HG03060 (cell line): ENCODE measurements at regions not wholly inside any gene's neighbourhood (a gene's known extent, or its start where the extent isn't known, plus 50 kb on each side); places are given as distances from the start of the nearest gene placed in this dataset.

Experiments used
- ATAC-seq: cut with Tn5 transposase; IDR thresholded peaks from one replicate; pipeline ENCODE4 v1.9.1; 2021; ENCODE audit warnings: low read depth, moderate number of reproducible peaks; ENCODE audit not compliant: unreplicated experiment

GRCh38 chr2:217193431-217194340 is 333.8 kb upstream of the TNP1 start:
- ATAC-seq, result no peak

DNA sequence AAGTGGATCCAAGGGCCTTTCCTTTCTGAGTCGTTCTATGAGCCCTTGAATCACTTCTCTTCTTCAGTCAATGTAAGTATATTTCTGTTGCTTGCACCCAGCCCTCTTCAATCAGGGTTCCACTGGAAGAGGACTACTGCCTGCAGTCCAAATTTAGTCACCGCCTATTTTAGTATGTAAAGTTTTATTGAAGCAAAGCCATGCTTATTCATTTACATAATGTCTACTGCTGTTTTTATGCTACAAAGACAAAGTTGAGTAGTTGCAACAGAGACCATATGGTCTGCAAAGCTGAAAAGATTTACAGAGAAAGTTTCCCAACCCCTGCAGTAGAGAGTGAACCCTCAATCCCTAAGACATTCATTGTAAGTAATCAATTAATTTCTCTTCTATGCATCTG is 332.5 kb upstream of the TNP1 start:
- ATAC-seq, result no peak

DNA sequence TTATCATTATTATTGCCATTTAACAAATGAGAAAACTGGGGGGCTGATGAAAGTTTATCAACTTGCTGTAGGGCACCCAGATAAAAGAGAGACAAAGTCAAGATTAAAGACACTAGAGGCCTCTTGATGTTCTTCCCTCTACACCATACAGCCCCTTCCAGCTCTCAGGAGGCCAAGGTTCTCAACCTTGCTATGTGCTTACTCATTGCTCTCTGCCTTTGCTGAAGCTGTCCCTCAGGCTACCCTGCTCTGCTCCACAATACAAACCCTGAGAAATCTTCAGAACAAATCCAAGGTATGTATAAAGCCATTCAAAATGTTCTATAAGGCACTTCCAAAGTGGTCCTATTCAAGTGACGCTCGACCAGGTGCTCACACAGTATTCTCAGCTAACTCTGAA is 329.9 kb upstream of the TNP1 start:
- no peak for ATAC-seq

DNA sequence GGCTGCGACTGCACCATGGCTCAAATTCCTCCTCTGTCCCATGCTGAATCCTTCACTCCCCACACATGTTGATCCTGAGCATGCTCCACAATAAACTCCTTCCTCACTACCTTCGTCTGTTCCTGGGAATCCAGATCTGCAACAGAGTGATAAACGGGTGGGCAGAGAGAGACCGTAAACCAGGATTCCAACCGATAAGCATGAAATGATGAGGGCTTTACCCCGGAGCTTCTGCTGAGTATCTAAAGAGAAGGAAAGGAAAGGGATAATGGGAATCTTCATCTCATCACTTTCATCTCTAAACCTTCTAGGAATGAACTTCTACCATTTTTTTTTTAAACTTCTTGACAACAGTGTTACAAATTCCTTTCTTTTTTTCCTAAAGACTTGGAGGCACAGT is 329.3 kb upstream of the TNP1 start:
- ATAC-seq, result no peak

DNA sequence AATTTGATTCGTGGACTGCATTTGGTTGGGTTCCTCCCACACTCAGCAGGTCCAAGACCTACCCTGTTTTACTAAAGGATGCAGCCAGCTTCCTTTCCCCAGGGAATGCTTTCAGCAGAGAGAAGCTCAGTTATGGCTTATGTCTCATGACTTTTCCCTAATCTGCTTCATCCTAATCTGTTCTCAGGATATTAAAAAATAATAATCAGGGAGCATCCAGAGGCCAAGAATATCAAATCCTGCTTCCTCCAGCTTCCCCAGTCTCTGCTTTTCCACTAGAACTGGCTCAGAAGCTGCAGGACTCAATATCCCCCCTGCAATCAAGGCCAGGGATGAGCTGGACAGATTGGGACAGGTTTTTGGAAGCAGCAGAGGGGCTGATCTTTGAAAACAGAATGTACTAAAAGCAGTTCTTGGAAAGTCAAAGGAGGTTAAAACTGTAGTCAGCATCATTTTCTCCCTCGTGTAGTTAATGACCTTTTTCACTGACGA is 326.9 kb upstream of the TNP1 start:
- ATAC-seq, result no peak

- no peak for ATAC-seq
Observed at GRCh38 chr2:217186152-217186551, 326.3 kb upstream of the TNP1 start.

DNA sequence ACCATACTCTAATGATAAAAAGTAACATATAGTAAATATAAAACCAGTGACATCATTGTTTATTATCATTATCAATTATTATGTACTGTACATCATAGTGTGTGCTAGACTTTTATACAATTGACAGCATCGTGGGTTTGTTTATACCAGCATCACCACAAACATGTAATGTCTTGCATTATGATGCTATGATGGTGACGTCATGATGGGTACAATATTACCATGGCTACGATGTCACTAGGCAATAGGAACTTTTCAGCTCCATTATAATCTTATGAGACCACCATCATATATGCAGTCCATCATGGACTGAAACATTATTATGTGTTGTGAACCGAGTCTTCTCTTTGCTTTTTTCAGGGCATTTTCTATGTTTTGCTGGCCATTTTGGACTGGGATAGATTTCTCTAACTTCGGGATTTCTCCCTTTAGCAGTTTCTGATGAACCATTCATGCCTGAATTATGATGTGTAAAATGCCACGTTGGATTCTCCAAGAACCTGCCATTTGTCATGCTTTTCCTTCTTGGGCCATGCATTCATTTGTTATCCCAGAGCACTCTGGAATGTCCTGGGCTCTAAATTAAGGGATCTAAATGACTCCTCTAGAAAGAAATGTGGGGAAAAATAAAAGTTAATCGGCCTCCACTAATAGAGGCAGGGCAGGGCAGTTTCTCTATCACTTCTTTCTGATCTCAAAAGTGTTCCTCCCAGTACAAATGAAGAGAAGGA is 325.6 kb upstream of the TNP1 start:
- no peak for ATAC-seq

DNA sequence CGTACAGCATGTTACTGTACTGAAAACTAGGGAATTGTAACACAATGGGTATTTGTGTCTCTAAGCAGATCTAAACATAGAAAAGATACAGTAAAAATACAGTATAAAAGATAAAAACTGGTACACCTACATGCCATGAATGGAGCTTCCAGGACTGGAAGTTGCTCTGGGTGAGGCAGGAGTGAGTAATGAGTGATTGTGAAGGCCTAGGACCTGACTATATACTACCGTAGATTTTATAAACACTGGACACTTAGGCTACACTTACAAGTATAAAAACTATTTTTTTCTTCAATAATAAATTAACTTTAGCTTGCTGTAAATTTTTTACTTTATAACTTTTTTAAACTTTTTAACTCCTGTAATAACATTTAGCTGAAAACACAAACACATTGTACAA is 324.4 kb upstream of the TNP1 start:
- no peak for ATAC-seq

- no peak for ATAC-seq
Observed at GRCh38 chr2:217183471-217183870, 323.6 kb upstream of the TNP1 start.

GRCh38 chr2:217182926-217183325 is 323.1 kb upstream of the TNP1 start:
- no peak for ATAC-seq

DNA sequence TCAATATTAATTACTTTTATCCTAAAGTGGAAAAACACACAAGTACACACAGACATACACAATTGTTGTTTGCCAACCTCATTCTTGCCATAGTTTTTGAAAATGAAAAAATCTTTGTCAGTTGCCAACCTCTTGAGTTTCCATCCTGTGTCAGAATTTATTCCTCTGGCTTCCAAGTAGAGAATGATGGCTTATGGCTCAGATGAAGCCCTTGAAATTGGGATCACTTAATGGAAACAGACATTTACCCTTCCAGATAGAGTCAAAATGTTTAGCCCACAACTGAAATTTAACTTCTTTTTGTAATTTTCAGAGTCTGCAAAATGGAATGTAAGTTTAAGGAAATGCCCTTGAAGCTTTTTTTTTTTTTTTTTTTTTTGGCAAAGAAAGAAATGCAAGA is 321.6 kb upstream of the TNP1 start:
- no peak for ATAC-seq

GRCh38 chr2:217179854-217180253 is 320.0 kb upstream of the TNP1 start:
- no peak for ATAC-seq

GRCh38 chr2:217178341-217178740 is 318.5 kb upstream of the TNP1 start:
- no peak for ATAC-seq

DNA sequence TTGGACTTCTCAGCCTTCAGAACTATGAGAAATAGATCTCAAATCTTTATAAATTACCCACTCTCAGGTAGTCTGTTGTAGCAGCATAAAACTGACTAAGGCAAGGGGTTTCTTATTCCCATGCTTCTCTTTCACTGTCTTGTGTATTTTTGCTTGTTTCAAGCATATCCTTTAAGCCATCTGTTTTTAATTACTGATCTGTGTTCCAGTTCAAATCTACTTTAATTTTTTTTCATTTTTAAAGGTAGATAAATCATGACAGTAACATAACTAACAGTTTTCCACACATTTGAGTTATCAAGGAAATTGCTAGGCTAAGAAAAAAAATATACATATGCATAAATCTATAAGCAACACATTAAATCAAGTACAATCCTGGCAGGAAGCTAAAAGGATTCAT is 317.9 kb upstream of the TNP1 start:
- ATAC-seq, result no peak

DNA sequence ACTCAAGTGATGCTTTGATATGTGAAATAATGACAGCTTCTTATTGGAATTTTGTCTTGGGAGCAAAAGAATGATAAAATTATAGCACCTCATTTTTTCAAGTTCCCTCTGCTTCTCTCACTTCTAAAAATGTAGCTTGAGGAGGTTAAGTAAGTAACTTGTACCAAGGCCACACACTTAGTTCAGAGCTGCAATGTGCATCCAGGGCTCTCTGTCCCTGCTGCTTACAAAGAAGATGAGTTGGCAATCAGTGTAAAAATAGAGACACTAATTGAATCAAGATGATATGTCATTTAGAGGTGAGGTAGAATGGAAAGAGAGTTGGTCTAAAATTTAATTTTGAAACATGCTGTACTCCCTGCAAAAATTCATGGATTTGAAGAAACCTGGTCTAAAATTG is 312.0 kb upstream of the TNP1 start:
- no peak for ATAC-seq

GRCh38 chr2:217168496-217168895 is 308.6 kb upstream of the TNP1 start:
- no peak for ATAC-seq

DNA sequence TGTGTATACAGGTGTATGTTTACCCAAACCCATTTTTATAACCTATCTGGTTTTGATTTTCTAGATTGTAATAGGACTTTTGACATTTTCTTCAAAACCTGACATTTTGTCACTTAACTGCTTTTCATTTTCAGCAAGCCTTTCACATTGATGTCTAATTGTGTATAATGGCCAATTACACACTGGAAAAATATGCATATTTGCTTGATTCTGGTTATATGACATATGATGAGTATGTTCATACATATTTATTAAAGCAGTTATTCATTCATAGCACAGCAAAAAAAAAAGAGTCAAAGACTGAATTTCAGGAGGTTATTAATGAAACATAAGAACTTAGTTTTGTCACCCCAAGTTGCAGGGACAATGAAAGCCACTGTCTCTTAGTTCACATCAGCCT is 307.7 kb upstream of the TNP1 start:
- ATAC-seq, result no peak

- no peak for ATAC-seq
Observed at GRCh38 chr2:217166241-217166850, 306.5 kb upstream of the TNP1 start.

DNA sequence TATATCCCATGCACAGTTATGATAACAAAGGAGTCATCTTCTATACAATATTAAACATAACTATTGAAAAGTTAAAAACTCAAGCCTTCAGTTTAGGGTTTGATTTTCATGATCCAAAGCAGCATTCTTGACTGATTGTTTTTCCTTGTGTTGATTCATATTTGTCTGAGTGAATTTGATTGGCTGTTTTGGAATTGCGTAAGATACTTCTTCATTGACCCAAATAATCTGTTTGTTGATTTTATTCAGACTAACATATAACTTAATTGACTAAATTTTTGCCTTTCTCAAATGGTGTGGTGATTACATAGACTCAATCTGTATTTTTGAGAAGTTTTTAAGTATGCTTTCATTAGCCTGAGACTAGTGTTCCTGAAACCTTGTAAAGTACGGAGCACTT is 305.7 kb upstream of the TNP1 start:
- ATAC-seq, result no peak

- ATAC-seq, result no peak
Observed at GRCh38 chr2:217163987-217164386, 304.1 kb upstream of the TNP1 start.

DNA sequence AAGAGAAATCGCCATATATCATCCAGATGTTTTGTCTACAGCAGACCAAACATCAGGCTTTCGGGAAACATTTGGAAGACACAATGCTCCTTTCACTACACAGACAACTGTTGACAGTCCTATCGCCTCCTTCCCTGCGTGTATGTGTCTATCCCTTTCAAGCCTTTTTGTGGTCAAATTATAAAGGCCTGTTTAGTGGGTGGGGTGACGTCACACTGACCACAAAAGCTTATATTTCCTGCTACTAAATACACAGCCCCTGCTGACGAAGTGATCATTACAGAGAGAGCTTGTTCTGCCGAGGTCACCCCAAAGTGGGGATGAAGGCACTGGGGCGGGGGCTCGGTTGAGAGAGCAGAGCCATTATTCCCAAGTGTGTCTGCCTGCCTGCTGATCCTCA is 302.7 kb upstream of the TNP1 start:
- no peak for ATAC-seq
